ENCODE measurements at regions not wholly inside any gene's neighbourhood (a gene's known extent, or its start where the extent isn't known, plus 50 kb on each side); places are given as distances from the start of the nearest gene placed in this dataset.

- no peak for DNase-seq
Observed at GRCh38 chr1:181392613-181393220, 90.6 kb upstream of the CACNA1E start.

GRCh38 chr1:181394766-181395165, 88.6 kb upstream of the CACNA1E start:
- DNase-seq = no peak

- peak; percentile 43 for DNase-seq
Observed at GRCh38 chr1:181396171-181396670, 87.1 kb upstream of the CACNA1E start.

- DNase-seq = no peak
Observed at GRCh38 chr1:181396811-181397210, 86.5 kb upstream of the CACNA1E start.

- DNase-seq = peak; percentile 13
Observed at GRCh38 chr1:181397845-181398244, 85.5 kb upstream of the CACNA1E start.

GRCh38 chr1:181398544-181398943, 84.8 kb upstream of the CACNA1E start:
- DNase-seq = no peak

- DNase-seq = no peak
Observed at GRCh38 chr1:181405584-181405983, 77.7 kb upstream of the CACNA1E start.

GRCh38 chr1:181406989-181407388, 76.3 kb upstream of the CACNA1E start:
- no peak for DNase-seq

- no peak for DNase-seq
Observed at GRCh38 chr1:181409981-181410380, 73.3 kb upstream of the CACNA1E start.

GRCh38 chr1:181412746-181413145, 70.6 kb upstream of the CACNA1E start:
- no peak for DNase-seq

GRCh38 chr1:181413195-181413815, 70.0 kb upstream of the CACNA1E start:
- DNase-seq = no peak

GRCh38 chr1:181413836-181414235, 69.5 kb upstream of the CACNA1E start:
- DNase-seq = no peak

- DNase-seq = no peak
Observed at GRCh38 chr1:181416268-181416860, 67.0 kb upstream of the CACNA1E start.

- no peak for DNase-seq
Observed at GRCh38 chr1:181417915-181418314, 65.4 kb upstream of the CACNA1E start.

- peak; percentile 13 for DNase-seq
Observed at GRCh38 chr1:181423301-181423918, 59.9 kb upstream of the CACNA1E start.

- DNase-seq = peak; percentile 59
Observed at GRCh38 chr1:181424786-181425403, 58.4 kb upstream of the CACNA1E start.

GRCh38 chr1:181425566-181425965, 57.8 kb upstream of the CACNA1E start:
- DNase-seq = no peak

- DNase-seq = no peak
Observed at GRCh38 chr1:181429462-181429861, 53.9 kb upstream of the CACNA1E start.

GRCh38 chr1:181430015-181430885, 53.1 kb upstream of the CACNA1E start:
- DNase-seq = no peak

All from activated effector memory CD4-positive, alpha-beta T cell treated with Interleukin-2 at 50 U/mL for 16 hours (primary cell).